ENCODE measurements at regions not wholly inside any gene's neighbourhood (a gene's known extent, or its start where the extent isn't known, plus 50 kb on each side); places are given as distances from the start of the nearest gene placed in this dataset.

DNA sequence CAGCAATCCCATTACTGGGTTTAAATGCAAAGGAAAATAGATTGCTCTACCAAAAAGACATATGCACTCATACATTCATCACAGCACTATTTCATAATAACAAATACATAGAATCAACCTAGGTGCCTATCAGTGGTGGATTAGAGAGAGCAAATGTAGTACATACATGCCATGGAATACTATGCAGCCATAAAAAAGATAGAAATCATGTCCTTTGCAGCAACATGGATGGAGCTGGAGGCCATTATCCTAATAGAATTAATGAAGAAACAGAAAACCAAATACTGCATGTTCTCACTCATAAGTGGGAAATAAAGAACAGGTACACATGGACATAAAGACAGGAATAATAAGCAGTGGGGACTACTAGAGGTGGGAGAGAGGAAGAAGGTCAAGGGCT, 70.7 kb upstream of the MLIP start:
- TF ChIP-seq CTCF (conservative IDR thresholded peaks at IDR 0.05; ENCODE audit: low read depth, low read length), result no peak
- no peak for TF ChIP-seq EZH2phosphoT487 (IDR thresholded peaks at IDR 0.05; ENCODE audit: borderline replicate concordance, low read length)
- no peak for TF ChIP-seq EZH2 (IDR thresholded peaks at IDR 0.05; ENCODE audit: low read length, unreplicated experiment)

Data from PC-3 (cell line).